Keratinocyte (primary cell): ENCODE measurements at regions not wholly inside any gene's neighbourhood (a gene's known extent, or its start where the extent isn't known, plus 50 kb on each side); places are given as distances from the start of the nearest gene placed in this dataset.
A peak's percentile ranks its signal among the peaks of the same experiment; 100 is the strongest.

Source experiments
- DNase-seq: peaks from one replicate; pipeline ENCODE4 v3.0.0-alpha.2; 2011; ENCODE audit warnings: low read depth, missing footprints, low spot score
- FAIRE-seq: peaks from 2 replicates; lab custom pipeline; 2011; peaks lifted over from hg19 to GRCh38; lab: Jason Lieb, UNC
- H2AFZ ChIP-seq: 2 replicates; pipeline ENCODE4 v1.6.0; 2012; ENCODE audit warnings: low read length, control low read depth, inconsistent platforms; ENCODE audit not compliant: control insufficient read depth
- H3K27ac ChIP-seq: 2 replicates; pipeline ENCODE4 v1.5.1; 2011; ENCODE audit warnings: low read length; ENCODE audit not compliant: control insufficient read depth, insufficient read depth
- H3K27me3 ChIP-seq: 3 replicates; pipeline ENCODE4 v1.6.0; 2011; ENCODE audit warnings: low read length; ENCODE audit not compliant: control insufficient read depth, insufficient read depth; ENCODE audit errors: extremely low read depth
- H3K36me3 ChIP-seq, 2 experiments: 2 replicates in 1 of 2; 3 replicates in 1 of 2; pipeline ENCODE4 v1.5.1; 2011; ENCODE audit warnings: low read length in 2 of 2, mild to moderate bottlenecking in 1 of 2; ENCODE audit not compliant: control insufficient read depth in 2 of 2, insufficient read depth in 2 of 2; ENCODE audit errors: extremely low read depth in 1 of 2
- H3K4me1 ChIP-seq: 3 replicates; pipeline ENCODE4 v1.5.1; 2011; ENCODE audit warnings: low read length; ENCODE audit not compliant: control insufficient read depth, insufficient read depth; ENCODE audit errors: extremely low read depth
- H3K4me2 ChIP-seq: 3 replicates; pipeline ENCODE4 v1.6.0; 2011; ENCODE audit warnings: low read depth, low read length; ENCODE audit not compliant: control insufficient read depth, insufficient read depth; ENCODE audit errors: extremely low read depth
- H3K4me3 ChIP-seq, 3 experiments: fragments of 200-600 bp in 1 of 3; sonication (generic) in 1 of 3; 2 replicates in 2 of 3; 3 replicates in 1 of 3; pipeline ENCODE4 v1.5.1; 2011 to 2016; ENCODE audit warnings: low read length in 3 of 3, mild to moderate bottlenecking in 3 of 3, control low read depth in 2 of 3, inconsistent platforms in 1 of 3, low read depth in 1 of 3, mixed read lengths in 1 of 3, mixed run types in 1 of 3, moderate library complexity in 1 of 3; ENCODE audit not compliant: control insufficient read depth in 2 of 3, insufficient read depth in 2 of 3; ENCODE audit errors: extremely low read depth in 1 of 3
- H3K79me2 ChIP-seq: 2 replicates; pipeline ENCODE4 v1.6.0; 2012; ENCODE audit warnings: low read length; ENCODE audit not compliant: control insufficient read depth, insufficient read depth
- H3K9ac ChIP-seq: 3 replicates; pipeline ENCODE4 v1.6.0; 2011; ENCODE audit warnings: low read length; ENCODE audit not compliant: control insufficient read depth, insufficient read depth; ENCODE audit errors: extremely low read depth
- H3K9me1 ChIP-seq: 3 replicates; pipeline ENCODE4 v1.6.0; 2011; ENCODE audit warnings: low read length; ENCODE audit not compliant: control insufficient read depth, insufficient read depth; ENCODE audit errors: extremely low read depth
- H3K9me3 ChIP-seq: 2 replicates; pipeline ENCODE4 v1.5.1; 2012; ENCODE audit warnings: low read depth, low read length; ENCODE audit not compliant: control insufficient read depth
- H4K20me1 ChIP-seq: 3 replicates; pipeline ENCODE4 v1.6.0; 2011; ENCODE audit warnings: low read length; ENCODE audit not compliant: control insufficient read depth, insufficient read depth; ENCODE audit errors: extremely low read depth
- EZH2 ChIP-seq: IDR thresholded peaks from one replicate; pipeline ENCODE4 v1.6.1; 2012; ENCODE audit warnings: inconsistent platforms, mild to moderate bottlenecking, low read length, moderate library complexity
- dilution Hi-C: fragments of 300-500 bp; cut with MboI; formaldehyde crosslinking; loops from one replicate; pipeline ENCODE4 v1.7.0; 2020; ENCODE audit warnings: low sequenced_read_pairs; ENCODE audit not compliant: extremely low pct_ligation_motif_present
- TF ChIP-seq, protein P1 (sequence below), 3 experiments: IDR thresholded peaks in 1 of 3; conservative IDR thresholded peaks in 1 of 3; optimal IDR thresholded peaks in 1 of 3; 2 replicates in 2 of 3; 3 replicates in 1 of 3; pipeline versions ENCODE3 to v1.5.1; 2011; ENCODE audit warnings: low read length in 3 of 3, mild to moderate bottlenecking in 3 of 3, moderate library complexity in 2 of 3, control low read depth in 1 of 3, inconsistent platforms in 1 of 3; ENCODE audit not compliant: insufficient read depth in 2 of 3; ENCODE audit errors: extremely low read depth in 1 of 3

DNA sequence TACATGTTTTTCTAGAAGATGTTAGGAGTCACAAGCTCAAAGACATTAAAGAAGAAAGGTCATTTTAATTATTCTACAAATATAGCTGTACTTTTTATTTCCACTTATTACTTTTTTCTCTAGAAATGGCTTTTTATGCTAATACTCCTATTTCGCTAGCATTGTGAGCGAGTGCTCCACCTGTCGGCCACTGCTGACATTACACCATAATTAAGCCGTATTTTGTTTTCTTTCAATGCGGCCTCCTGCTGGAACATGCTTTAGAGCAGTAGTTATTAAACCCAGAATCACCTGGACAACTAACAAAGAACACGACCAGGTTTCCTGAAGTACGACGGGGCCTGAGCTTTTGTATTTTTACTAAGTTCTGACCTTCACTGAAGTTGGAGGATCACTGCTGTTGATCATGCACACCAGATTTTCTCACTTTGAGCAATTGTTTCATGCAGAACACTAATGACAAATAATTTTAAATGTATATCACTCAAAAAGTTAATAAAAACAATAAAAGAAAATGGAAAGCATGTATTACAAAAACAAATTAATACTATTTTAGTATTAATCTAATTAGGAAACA lies 74.1 kb upstream of the PAK5 start:
- Histone ChIP-seq H3K9me1 (no peaks in the 10 kb centered on the region), H3K4me2 (no peak overlapping the region), H2AFZ (no peak overlapping the region), H3K9me3 (no peaks in the 10 kb centered on the region), H3K4me3 (no peak overlapping the region), H4K20me1 (no peaks in the 10 kb centered on the region), H3K4me1 (no peaks in the 10 kb centered on the region), H3K27ac (no peak overlapping the region), H3K36me3 (no peaks in the 10 kb centered on the region), H3K27me3 (no peaks in the 10 kb centered on the region), H3K9ac (no peak overlapping the region), H3K79me2 (no peaks in the 10 kb centered on the region)
- dilution Hi-C loops = no loop called here
- TF ChIP-seq EZH2 = no peak
- TF ChIP-seq, protein P1, sequence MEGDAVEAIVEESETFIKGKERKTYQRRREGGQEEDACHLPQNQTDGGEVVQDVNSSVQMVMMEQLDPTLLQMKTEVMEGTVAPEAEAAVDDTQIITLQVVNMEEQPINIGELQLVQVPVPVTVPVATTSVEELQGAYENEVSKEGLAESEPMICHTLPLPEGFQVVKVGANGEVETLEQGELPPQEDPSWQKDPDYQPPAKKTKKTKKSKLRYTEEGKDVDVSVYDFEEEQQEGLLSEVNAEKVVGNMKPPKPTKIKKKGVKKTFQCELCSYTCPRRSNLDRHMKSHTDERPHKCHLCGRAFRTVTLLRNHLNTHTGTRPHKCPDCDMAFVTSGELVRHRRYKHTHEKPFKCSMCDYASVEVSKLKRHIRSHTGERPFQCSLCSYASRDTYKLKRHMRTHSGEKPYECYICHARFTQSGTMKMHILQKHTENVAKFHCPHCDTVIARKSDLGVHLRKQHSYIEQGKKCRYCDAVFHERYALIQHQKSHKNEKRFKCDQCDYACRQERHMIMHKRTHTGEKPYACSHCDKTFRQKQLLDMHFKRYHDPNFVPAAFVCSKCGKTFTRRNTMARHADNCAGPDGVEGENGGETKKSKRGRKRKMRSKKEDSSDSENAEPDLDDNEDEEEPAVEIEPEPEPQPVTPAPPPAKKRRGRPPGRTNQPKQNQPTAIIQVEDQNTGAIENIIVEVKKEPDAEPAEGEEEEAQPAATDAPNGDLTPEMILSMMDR (optimal IDR thresholded peaks at IDR 0.05 in 1 of 3, IDR thresholded peaks at IDR 0.05 in 1 of 3, conservative IDR thresholded peaks at IDR 0.05 in 1 of 3; ENCODE audit: extremely low read depth in 1 of 3, insufficient read depth in 2 of 3, low read length in 3 of 3) = peak; percentile 70 to 81 (median 70)
- peak; percentile 13 for FAIRE-seq
- no peak for DNase-seq

DNA sequence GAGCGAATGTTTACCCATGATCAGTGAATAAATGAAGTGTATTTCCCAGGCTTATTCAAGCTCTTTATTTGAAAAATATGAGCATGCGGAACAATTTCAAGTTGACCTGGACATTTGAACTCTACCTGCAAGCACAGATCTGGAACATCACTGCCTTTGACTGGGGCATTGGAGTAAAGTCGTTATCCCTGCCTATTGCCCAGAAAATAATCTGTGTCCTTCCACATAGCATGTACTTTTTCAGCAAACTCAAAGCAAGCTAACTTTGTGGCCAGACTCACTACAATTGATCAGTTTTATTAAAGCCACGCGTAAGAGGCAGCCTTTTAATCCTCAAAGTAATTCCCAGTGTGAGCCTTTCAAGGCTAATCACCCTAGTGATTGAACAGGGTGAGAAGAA lies 73.4 kb upstream of the PAK5 start:
- Histone ChIP-seq H3K79me2 (no peaks in the 10 kb centered on the region), H2AFZ (no peak overlapping the region), H3K36me3 (no peaks in the 10 kb centered on the region), H3K27me3 (no peaks in the 10 kb centered on the region), H3K27ac (no peak overlapping the region), H3K4me2 (no peak overlapping the region), H4K20me1 (no peaks in the 10 kb centered on the region), H3K9me1 (no peaks in the 10 kb centered on the region), H3K4me3 (no peak overlapping the region), H3K9ac (no peak overlapping the region), H3K4me1 (no peaks in the 10 kb centered on the region), H3K9me3 (no peaks in the 10 kb centered on the region)
- no peak for FAIRE-seq
- no peak for DNase-seq
- TF ChIP-seq EZH2 = no peak
- TF ChIP-seq, protein P1 (optimal IDR thresholded peaks at IDR 0.05 in 1 of 3, IDR thresholded peaks at IDR 0.05 in 1 of 3, conservative IDR thresholded peaks at IDR 0.05 in 1 of 3; ENCODE audit: extremely low read depth in 1 of 3, insufficient read depth in 2 of 3, low read length in 3 of 3) = no peak
- dilution Hi-C loops = no loop called here
